K562 (cell line): ENCODE measurements at regions not wholly inside any gene's neighbourhood (a gene's known extent, or its start where the extent isn't known, plus 50 kb on each side); places are given as distances from the start of the nearest gene placed in this dataset.
A peak's percentile ranks its signal among the peaks of the same experiment; 100 is the strongest.

ENCODE experiments used
- ATAC-seq: fragments of 200-7000 bp; cut with Tn5 transposase; 3 replicates; pipeline ENCODE4 v1.9.1; 2020; ENCODE audit warnings: moderate library complexity
- BruUV-seq: library from RNA; stranded (reverse); fragments of 400-500 nt; replicated peaks from 2 replicates; lab custom pipeline; 2021; lab: Mats Ljungman, UMichigan
- CTCF ChIA-PET: fragments of 300-600 bp; formaldehyde crosslinking; extraction: SDS; loops from one replicate; lab custom pipeline; 2021; ENCODE audit warnings: low intra/inter-chr PET ratio; lab: Yijun Ruan, JAX
- POLR2A ChIA-PET: fragments of 300-600, 350-650 bp; sonication (Branson Sonifier 250); formaldehyde crosslinking; extraction: SDS; loops from one replicate; lab custom pipeline; 2021; ENCODE audit warnings: antibody characterized with exemption, inconsistent platforms; lab: Yijun Ruan, JAX
- DNase-seq, 4 experiments: peaks; one replicate each; pipeline versions ENCODE4 v3.0.0 to v3.0.0-alpha.2; 2011 to 2018; ENCODE audit warnings: low spot score in 3 of 4, mixed read lengths in 3 of 4; ENCODE audit errors: extremely low read depth in 1 of 4
- FAIRE-seq: peaks from 2 replicates; lab custom pipeline; 2011; peaks lifted over from hg19 to GRCh38; lab: Jason Lieb, UNC
- H2AFZ ChIP-seq: 2 replicates; pipeline ENCODE4 v1.6.0; 2011; ENCODE audit warnings: low read depth, low read length, control low read depth, inconsistent platforms
- H3K27ac ChIP-seq: fragments of 200-600 bp; 3 replicates; pipeline ENCODE4 v1.8.0; 2011; ENCODE audit warnings: low read depth, mild to moderate bottlenecking, control low read depth, inconsistent platforms, low read length, moderate library complexity, mixed read lengths; ENCODE audit errors: extremely low read depth
- H3K27me3 ChIP-seq, 2 experiments: fragments of 300-600 bp in 1 of 2; 2 replicates in 1 of 2; 3 replicates in 1 of 2; pipeline versions ENCODE4 v1.6.0 to v1.8.0; 2011; ENCODE audit warnings: inconsistent platforms in 2 of 2, low read length in 2 of 2, mild to moderate bottlenecking in 1 of 2, mixed read lengths in 1 of 2, moderate library complexity in 1 of 2; ENCODE audit not compliant: control insufficient read depth in 2 of 2, insufficient read depth in 2 of 2
- H3K36me3 ChIP-seq: fragments of 300-600 bp; 3 replicates; pipeline ENCODE4 v1.8.0; 2011; ENCODE audit warnings: mild to moderate bottlenecking, low read length, inconsistent platforms; ENCODE audit not compliant: control insufficient read depth, insufficient read depth
- H3K4me1 ChIP-seq, 2 experiments: fragments of 200-600 bp in 1 of 2; replicated peaks in 1 of 2; 2 replicates in 1 of 2; 3 replicates in 1 of 2; pipeline versions ENCODE4 v1.5.1 to v1.8.0; 2011; ENCODE audit warnings: inconsistent platforms in 2 of 2, low read length in 2 of 2, mild to moderate bottlenecking in 1 of 2, mixed read lengths in 1 of 2, moderate library complexity in 1 of 2; ENCODE audit not compliant: control insufficient read depth in 2 of 2, insufficient read depth in 2 of 2
- H3K4me2 ChIP-seq: 2 replicates; pipeline ENCODE4 v1.6.1; 2011; ENCODE audit warnings: low read length, control low read depth, inconsistent platforms, mixed read lengths; ENCODE audit not compliant: insufficient read depth
- H3K4me3 ChIP-seq: fragments of 200-600 bp; sonication (generic), shearing (Covaris generic); 2 replicates; pipeline ENCODE4 v1.5.1; 2016; ENCODE audit warnings: control low read depth, inconsistent platforms
- H3K79me2 ChIP-seq: fragments of 200-600 bp; 3 replicates; pipeline ENCODE4 v1.8.0; 2011; ENCODE audit warnings: low read length, inconsistent platforms; ENCODE audit not compliant: control insufficient read depth, insufficient read depth
- H3K9ac ChIP-seq, 2 experiments: 2 replicates each; pipeline versions ENCODE4 v1.6.0 to v1.6.1; 2011; ENCODE audit warnings: low read depth in 2 of 2, low read length in 2 of 2, control low read depth in 1 of 2, inconsistent platforms in 1 of 2, mild to moderate bottlenecking in 1 of 2, mixed read lengths in 1 of 2; ENCODE audit not compliant: insufficient read depth in 1 of 2
- H3K9me1 ChIP-seq: one replicate; pipeline ENCODE4 v1.6.0; 2011; ENCODE audit warnings: inconsistent platforms, mild to moderate bottlenecking, low read length, moderate library complexity; ENCODE audit not compliant: control insufficient read depth, insufficient read depth
- H3K9me3 ChIP-seq: replicated peaks from 2 replicates; pipeline ENCODE4 v1.5.1; 2011; ENCODE audit warnings: low read depth, low read length, inconsistent platforms; ENCODE audit not compliant: control insufficient read depth, insufficient read depth
- H4K20me1 ChIP-seq: replicated peaks from 2 replicates; pipeline ENCODE4 v1.6.1; 2011; ENCODE audit warnings: low read length, inconsistent platforms, mixed read lengths; ENCODE audit not compliant: control insufficient read depth, insufficient read depth
- RBM25 ChIP-seq: fragments of 200-400 bp; formaldehyde crosslinking; IDR thresholded peaks from 2 replicates; pipeline ENCODE4 v1.6.1; 2018; ENCODE audit warnings: low read length, low read depth, moderate library complexity; ENCODE audit not compliant: severe bottlenecking
- SLC30A9 ChIP-seq: fragments of 250-450 bp; sonication (Bioruptor Pico); IDR thresholded peaks from 2 replicates; pipeline ENCODE4 v1.8.0; 2022; ENCODE audit warnings: mild to moderate bottlenecking, moderate library complexity
- ZNF146 ChIP-seq: IDR thresholded peaks from one replicate; pipeline ENCODE4 v1.6.1; 2018; ENCODE audit warnings: missing compliant biosample characterization; ENCODE audit not compliant: unreplicated experiment
- WGBS: fragments of 100-300 bp; shearing (Covaris generic); methylation state at CpG from one replicate; pipeline ENCODE4 v1.1.6; 2016; ENCODE audit warnings: low coverage, mixed read lengths; ENCODE audit not compliant: insufficient coverage; ENCODE audit errors: missing lambda C conversion rate; 5-methylcytosine and 5-hydroxymethylcytosine counted together
- in situ Hi-C: fragments of 300-500 bp; cut with MboI; formaldehyde crosslinking; loops from 4 replicates; pipeline ENCODE4 v1.15.0; 2018; ENCODE audit warnings: inconsistent platforms, mixed read lengths
- intact Hi-C: fragments of 100-400 bp; cut with micrococcal nuclease; formaldehyde crosslinking; loops from 2 replicates; pipeline ENCODE4 v1.14.2; 2022

- Histone ChIP-seq H3K4me2 (no peak overlapping the region), H3K4me3 (no peak overlapping the region), H3K79me2 (no peaks in the 10 kb centered on the region), H3K9ac (no peak overlapping the region), H3K36me3 (no peaks in the 10 kb centered on the region), H3K9me3 (no peaks in the 10 kb centered on the region), H2AFZ (no peak overlapping the region), H3K4me1 (no peaks in the 10 kb centered on the region), H3K9me1 (no peaks in the 10 kb centered on the region), H4K20me1 (no peaks in the 10 kb centered on the region), H3K27me3 (no peaks in the 10 kb centered on the region), H3K27ac (no peak overlapping the region)
- ChIA-PET POLR2A (no interaction called here), CTCF (no interaction called here)
- FAIRE-seq (no peak), ATAC-seq (no peak), DNase-seq (no peak)
- 0% methylated on average over 1 of the region's 1 CpG for WGBS
- intact Hi-C loops (no loop called here), in situ Hi-C loops (no loop called here)
- TF ChIP-seq RBM25, result peak; percentile 13
- TF ChIP-seq ZNF146, result peak; percentile 52
- no peak for TF ChIP-seq SLC30A9 (CRISPR knock-in tag)
- no TSS peak for BruUV-seq
Observed at GRCh38 chrX:133465254-133465653, 50.0 kb upstream of the GPC4 start.
